Aorta (tissue), 5 donors: ENCODE measurements at regions not wholly inside any gene's neighbourhood (a gene's known extent, or its start where the extent isn't known, plus 50 kb on each side); places are given as distances from the start of the nearest gene placed in this dataset.
"Not testable (repeated sequence)": the region's sequence is repeated elsewhere in the genome, so short reads cannot be mapped to it uniquely, and the experiment has no call there.

Experiments
- ATAC-seq: fragments of 200-7000 bp; cut with Tn5 transposase; one replicate; pipeline ENCODE4 v1.9.1; 2022; ENCODE audit warnings: moderate library complexity; ENCODE audit not compliant: low FRiP score
- DNase-seq, 2 donors: peaks; one replicate each; pipeline ENCODE4 v3.0.0-alpha.2; 2020
- H3K27ac ChIP-seq, 2 donors: one replicate each; pipeline ENCODE4 v1.5.1; 2013; ENCODE audit warnings: low read length in 2 of 2, mild to moderate bottlenecking in 2 of 2, moderate library complexity in 2 of 2, control low read depth in 1 of 2, inconsistent platforms in 1 of 2, low read depth in 1 of 2
- H3K27me3 ChIP-seq, 2 donors: one replicate each; pipeline ENCODE4 v1.6.1; 2013; ENCODE audit warnings: control low read depth in 1 of 2, low read length in 1 of 2, mild to moderate bottlenecking in 1 of 2, moderate library complexity in 1 of 2; ENCODE audit not compliant: insufficient read depth in 2 of 2, control insufficient read depth in 1 of 2
- H3K36me3 ChIP-seq, 2 donors: one replicate each; pipeline ENCODE4 v1.6.1; 2013; ENCODE audit warnings: control low read depth in 1 of 2, low read length in 1 of 2, mild to moderate bottlenecking in 1 of 2; ENCODE audit not compliant: insufficient read depth in 2 of 2, control insufficient read depth in 1 of 2
- H3K4me1 ChIP-seq, 2 donors: one replicate each; pipeline ENCODE4 v1.6.1; 2013; ENCODE audit warnings: low read length in 2 of 2, control low read depth in 1 of 2, mild to moderate bottlenecking in 1 of 2, moderate library complexity in 1 of 2; ENCODE audit not compliant: insufficient read depth in 2 of 2, control insufficient read depth in 1 of 2
- H3K4me3 ChIP-seq, 2 donors: one replicate each; pipeline ENCODE4 v1.5.1; 2013; ENCODE audit warnings: low read length in 2 of 2, control low read depth in 1 of 2, mild to moderate bottlenecking in 1 of 2
- H3K9me3 ChIP-seq: one replicate; pipeline ENCODE4 v1.6.1; 2013; ENCODE audit warnings: mild to moderate bottlenecking, low read length; ENCODE audit not compliant: control insufficient read depth
- WGBS, 2 donors: extraction: QIAGEN DNeasy Blood & Tissue Kit; methylation state at CpG; one replicate each; pipeline ENCODE4 v1.1.7; 2013; 5-methylcytosine and 5-hydroxymethylcytosine counted together
- intact Hi-C, 2 donors: fragments of 100-400 bp; cut with DNase I; formaldehyde crosslinking; loops; one replicate each; pipeline versions ENCODE4 v1.14.2 to v1.15.0; 2022
- donor health status: healthy with polysubstance abuse.
- donor health status: Bipolar disorder and iron deficiency.
- donor health status: DM: no; HTN: no; CAD: no.
- donor health status: DM: no; HTN: no; CAD: no.
- donor health status: DM: yes; HTN: yes; CAD: no.

GRCh38 chr6:81881660-81882059, 129.2 kb upstream of the TENT5A start:
- ATAC-seq (no peak), DNase-seq (no peak)
- WGBS, 2 donors = 96% methylated on average over 4 of the region's 4 CpGs
- Histone ChIP-seq H3K27me3 (no peaks in the 10 kb centered on the region), H3K9me3 (no peaks in the 10 kb centered on the region), H3K4me3 (no peak overlapping the region), H3K27ac (no peak overlapping the region), H3K36me3 (no peaks in the 10 kb centered on the region), H3K4me1 (no peaks in the 10 kb centered on the region)
- intact Hi-C loops = no loop called here

- Histone ChIP-seq H3K9me3 (no peaks in the 10 kb centered on the region), H3K27me3 (no peaks in the 10 kb centered on the region), H3K4me3 (no peak overlapping the region), H3K27ac (no peak overlapping the region), H3K36me3 (no peaks in the 10 kb centered on the region), H3K4me1 (no peaks in the 10 kb centered on the region)
- intact Hi-C loops = no loop called here
- DNase-seq (no peak), ATAC-seq (no peak)
Observed at GRCh38 chr6:81878479-81878878, 126.0 kb upstream of the TENT5A start.

GRCh38 chr6:81876971-81877370, 124.5 kb upstream of the TENT5A start:
- Histone ChIP-seq H3K4me3 (no peak overlapping the region), H3K27ac (no peak overlapping the region), H3K9me3 (no peaks in the 10 kb centered on the region), H3K4me1 (no peaks in the 10 kb centered on the region), H3K27me3 (no peaks in the 10 kb centered on the region), H3K36me3 (no peaks in the 10 kb centered on the region)
- WGBS, 2 donors = 64% methylated on average over 1 of the region's 1 CpG
- ATAC-seq (no peak), DNase-seq (no peak)
- intact Hi-C loops = no loop called here

- Histone ChIP-seq H3K9me3 (no peaks in the 10 kb centered on the region), H3K4me1 (no peaks in the 10 kb centered on the region), H3K27ac (no peak overlapping the region), H3K36me3 (no peaks in the 10 kb centered on the region), H3K4me3 (no peak overlapping the region), H3K27me3 (no peaks in the 10 kb centered on the region)
- ATAC-seq (no peak), DNase-seq (no peak)
- 93 to 96% methylated on average over 3 of the region's 3 CpGs for WGBS, 2 donors
- intact Hi-C loops = no loop called here
Observed at GRCh38 chr6:81875782-81876293, 123.4 kb upstream of the TENT5A start.

GRCh38 chr6:81869749-81870508, 117.4 kb upstream of the TENT5A start:
- H3K27ac ChIP-seq, ATAC-seq, H3K36me3 ChIP-seq, intact Hi-C loops, H3K4me1 ChIP-seq, H3K9me3 ChIP-seq, H3K4me3 ChIP-seq, DNase-seq, H3K27me3 ChIP-seq: not testable (repeated sequence)
- WGBS, 2 donors = 60% methylated on average over 11 of the region's 11 CpGs

- Histone ChIP-seq H3K4me1 (peaks cover 5 to 13% of the 10 kb centered on the region in 2 donors), H3K9me3 (no peaks in the 10 kb centered on the region), H3K4me3 (no peak overlapping the region), H3K27me3 (no peaks in the 10 kb centered on the region), H3K27ac (peak overlapping the region in 1 of 2 donors; percentile 25), H3K36me3 (no peaks in the 10 kb centered on the region)
- intact Hi-C loops = no loop called here
- DNase-seq (no peak), ATAC-seq (no peak)
- 53 to 63% methylated on average over 3 of the region's 3 CpGs for WGBS, 2 donors
Observed at GRCh38 chr6:81865712-81866111, 113.2 kb upstream of the TENT5A start.

GRCh38 chr6:81864124-81864523, 111.6 kb upstream of the TENT5A start:
- Histone ChIP-seq H3K4me3 (no peak overlapping the region), H3K27ac (no peak overlapping the region), H3K36me3 (no peaks in the 10 kb centered on the region), H3K4me1 (peaks cover 8 to 13% of the 10 kb centered on the region in 2 donors), H3K9me3 (no peaks in the 10 kb centered on the region), H3K27me3 (no peaks in the 10 kb centered on the region)
- ATAC-seq = no peak
- DNase-seq = no peak
- intact Hi-C loops = loop anchor here in 1 of 2 donors (5.0 kb wide), 1 partner anchor 33 kb away; no protein-coding TSS in a partner anchor
- 89% methylated on average over 2 of the region's 2 CpGs for WGBS, 2 donors

GRCh38 chr6:81863123-81863522, 110.6 kb upstream of the TENT5A start:
- peaks cover 9 to 21% of the 10 kb centered on the region in 2 donors for H3K4me1 ChIP-seq
- no peak for ATAC-seq
- intact Hi-C loops = loop anchor here in 1 of 2 donors (5.0 kb wide), 1 partner anchor 34 kb away; no protein-coding TSS in a partner anchor

GRCh38 chr6:81861281-81861680, 108.8 kb upstream of the TENT5A start:
- Histone ChIP-seq H3K36me3 (no peaks in the 10 kb centered on the region), H3K9me3 (no peaks in the 10 kb centered on the region), H3K4me3 (no peak overlapping the region), H3K27ac (peak overlapping the region; percentile 82 to 85), H3K27me3 (no peaks in the 10 kb centered on the region), H3K4me1 (peaks cover 11 to 24% of the 10 kb centered on the region in 2 donors)
- WGBS, 2 donors = 76 to 87% methylated on average over 1 of the region's 1 CpG
- intact Hi-C loops = loop anchor here in 1 of 2 donors (5.0 kb wide), 1 partner anchor 36 kb away; no protein-coding TSS in a partner anchor
- ATAC-seq (no peak), DNase-seq (no peak)

More at GRCh38 chr6:81863123-81863522, 110.6 kb upstream of the TENT5A start:
- H3K4me3 ChIP-seq = no peak overlapping the region
- H3K27me3 ChIP-seq = no peaks in the 10 kb centered on the region
- DNase-seq = no peak
- WGBS, 2 donors = 5 to 9% methylated on average over 1 of the region's 1 CpG
- H3K9me3 ChIP-seq = no peaks in the 10 kb centered on the region
- H3K36me3 ChIP-seq = no peaks in the 10 kb centered on the region
- H3K27ac ChIP-seq = no peak overlapping the region
